ENCODE measurements at regions not wholly inside any gene's neighbourhood (a gene's known extent, or its start where the extent isn't known, plus 50 kb on each side); places are given as distances from the start of the nearest gene placed in this dataset.

DNA sequence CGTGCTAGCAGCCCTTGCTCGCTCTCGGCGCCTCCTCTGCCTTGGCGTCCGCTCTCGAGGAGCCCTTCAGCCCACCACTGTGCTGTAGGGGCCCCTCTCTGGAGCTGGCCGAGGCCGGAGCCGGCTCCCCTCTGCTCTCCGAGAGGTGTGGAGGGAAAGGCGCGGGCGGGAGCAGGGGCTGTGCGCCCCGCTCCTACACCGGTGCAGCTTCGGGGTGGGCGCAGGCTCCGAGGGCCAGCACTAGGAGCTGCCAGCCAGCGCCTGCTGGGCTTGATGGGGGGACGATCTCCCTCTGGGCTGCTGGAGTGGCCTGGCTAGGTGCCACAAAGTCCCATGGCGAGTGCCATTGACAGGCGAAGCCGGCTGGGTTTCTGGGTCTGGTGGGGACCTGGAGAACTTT is 365.5 kb downstream of the SLITRK1 start:
- TF ChIP-seq JUNB (IDR thresholded peaks at IDR 0.05) (no peak), EHF (CRISPR knock-in tag; IDR thresholded peaks at IDR 0.05) (no peak), CEBPB (IDR thresholded peaks at IDR 0.05) (no peak), MAFK (IDR thresholded peaks at IDR 0.05; ENCODE audit: partially characterized antibody) (no peak), ZC3H11A (IDR thresholded peaks at IDR 0.05) (no peak), MYC (IDR thresholded peaks at IDR 0.05; ENCODE audit: borderline replicate concordance, low read length) (no peak), NFE2L2 (conservative IDR thresholded peaks at IDR 0.05; ENCODE audit: low read length) (no peak), ZSCAN20 (CRISPR knock-in tag; IDR thresholded peaks at IDR 0.05) (no peak), JUN (IDR thresholded peaks at IDR 0.05) (no peak), RFX5 (IDR thresholded peaks at IDR 0.05) (no peak)
- TF ChIP-seq, protein P1, sequence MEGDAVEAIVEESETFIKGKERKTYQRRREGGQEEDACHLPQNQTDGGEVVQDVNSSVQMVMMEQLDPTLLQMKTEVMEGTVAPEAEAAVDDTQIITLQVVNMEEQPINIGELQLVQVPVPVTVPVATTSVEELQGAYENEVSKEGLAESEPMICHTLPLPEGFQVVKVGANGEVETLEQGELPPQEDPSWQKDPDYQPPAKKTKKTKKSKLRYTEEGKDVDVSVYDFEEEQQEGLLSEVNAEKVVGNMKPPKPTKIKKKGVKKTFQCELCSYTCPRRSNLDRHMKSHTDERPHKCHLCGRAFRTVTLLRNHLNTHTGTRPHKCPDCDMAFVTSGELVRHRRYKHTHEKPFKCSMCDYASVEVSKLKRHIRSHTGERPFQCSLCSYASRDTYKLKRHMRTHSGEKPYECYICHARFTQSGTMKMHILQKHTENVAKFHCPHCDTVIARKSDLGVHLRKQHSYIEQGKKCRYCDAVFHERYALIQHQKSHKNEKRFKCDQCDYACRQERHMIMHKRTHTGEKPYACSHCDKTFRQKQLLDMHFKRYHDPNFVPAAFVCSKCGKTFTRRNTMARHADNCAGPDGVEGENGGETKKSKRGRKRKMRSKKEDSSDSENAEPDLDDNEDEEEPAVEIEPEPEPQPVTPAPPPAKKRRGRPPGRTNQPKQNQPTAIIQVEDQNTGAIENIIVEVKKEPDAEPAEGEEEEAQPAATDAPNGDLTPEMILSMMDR (IDR thresholded peaks at IDR 0.05) = no peak
- TF ChIP-seq, protein P2, sequence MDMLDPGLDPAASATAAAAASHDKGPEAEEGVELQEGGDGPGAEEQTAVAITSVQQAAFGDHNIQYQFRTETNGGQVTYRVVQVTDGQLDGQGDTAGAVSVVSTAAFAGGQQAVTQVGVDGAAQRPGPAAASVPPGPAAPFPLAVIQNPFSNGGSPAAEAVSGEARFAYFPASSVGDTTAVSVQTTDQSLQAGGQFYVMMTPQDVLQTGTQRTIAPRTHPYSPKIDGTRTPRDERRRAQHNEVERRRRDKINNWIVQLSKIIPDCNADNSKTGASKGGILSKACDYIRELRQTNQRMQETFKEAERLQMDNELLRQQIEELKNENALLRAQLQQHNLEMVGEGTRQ (IDR thresholded peaks at IDR 0.05) = no peak
- TF ChIP-seq, protein P3, sequence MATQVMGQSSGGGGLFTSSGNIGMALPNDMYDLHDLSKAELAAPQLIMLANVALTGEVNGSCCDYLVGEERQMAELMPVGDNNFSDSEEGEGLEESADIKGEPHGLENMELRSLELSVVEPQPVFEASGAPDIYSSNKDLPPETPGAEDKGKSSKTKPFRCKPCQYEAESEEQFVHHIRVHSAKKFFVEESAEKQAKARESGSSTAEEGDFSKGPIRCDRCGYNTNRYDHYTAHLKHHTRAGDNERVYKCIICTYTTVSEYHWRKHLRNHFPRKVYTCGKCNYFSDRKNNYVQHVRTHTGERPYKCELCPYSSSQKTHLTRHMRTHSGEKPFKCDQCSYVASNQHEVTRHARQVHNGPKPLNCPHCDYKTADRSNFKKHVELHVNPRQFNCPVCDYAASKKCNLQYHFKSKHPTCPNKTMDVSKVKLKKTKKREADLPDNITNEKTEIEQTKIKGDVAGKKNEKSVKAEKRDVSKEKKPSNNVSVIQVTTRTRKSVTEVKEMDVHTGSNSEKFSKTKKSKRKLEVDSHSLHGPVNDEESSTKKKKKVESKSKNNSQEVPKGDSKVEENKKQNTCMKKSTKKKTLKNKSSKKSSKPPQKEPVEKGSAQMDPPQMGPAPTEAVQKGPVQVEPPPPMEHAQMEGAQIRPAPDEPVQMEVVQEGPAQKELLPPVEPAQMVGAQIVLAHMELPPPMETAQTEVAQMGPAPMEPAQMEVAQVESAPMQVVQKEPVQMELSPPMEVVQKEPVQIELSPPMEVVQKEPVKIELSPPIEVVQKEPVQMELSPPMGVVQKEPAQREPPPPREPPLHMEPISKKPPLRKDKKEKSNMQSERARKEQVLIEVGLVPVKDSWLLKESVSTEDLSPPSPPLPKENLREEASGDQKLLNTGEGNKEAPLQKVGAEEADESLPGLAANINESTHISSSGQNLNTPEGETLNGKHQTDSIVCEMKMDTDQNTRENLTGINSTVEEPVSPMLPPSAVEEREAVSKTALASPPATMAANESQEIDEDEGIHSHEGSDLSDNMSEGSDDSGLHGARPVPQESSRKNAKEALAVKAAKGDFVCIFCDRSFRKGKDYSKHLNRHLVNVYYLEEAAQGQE (IDR thresholded peaks at IDR 0.05) = no peak

Measured in A549 (cell line).